Body of pancreas (tissue), 4 donors: ENCODE measurements at regions not wholly inside any gene's neighbourhood (a gene's known extent, or its start where the extent isn't known, plus 50 kb on each side); places are given as distances from the start of the nearest gene placed in this dataset.

Experiments
- CTCF ChIP-seq, 7 experiments: fragments of 450-650 bp in 4 of 7; fragments of 200-600 bp in 3 of 7; sonication (generic) in 3 of 7; IDR thresholded peaks; one replicate each; pipeline ENCODE4 v1.5.1; 2016 to 2019; ENCODE audit warnings: antibody characterized with exemption in 7 of 7
- POLR2A ChIP-seq, 3 donors: fragments of 450-650 bp; IDR thresholded peaks; one replicate each; pipeline ENCODE4 v1.6.1; 2016; ENCODE audit warnings: antibody characterized with exemption in 3 of 3, mild to moderate bottlenecking in 2 of 3

- TF ChIP-seq POLR2A (IDR thresholded peaks at IDR 0.05) (no peak), CTCF (IDR thresholded peaks at IDR 0.05) (no peak)
Measured at GRCh38 chr10:100683545-100684300, 61.7 kb upstream of the PAX2 start.
